ENCODE measurements at regions not wholly inside any gene's neighbourhood (a gene's known extent, or its start where the extent isn't known, plus 50 kb on each side); places are given as distances from the start of the nearest gene placed in this dataset.

DNA sequence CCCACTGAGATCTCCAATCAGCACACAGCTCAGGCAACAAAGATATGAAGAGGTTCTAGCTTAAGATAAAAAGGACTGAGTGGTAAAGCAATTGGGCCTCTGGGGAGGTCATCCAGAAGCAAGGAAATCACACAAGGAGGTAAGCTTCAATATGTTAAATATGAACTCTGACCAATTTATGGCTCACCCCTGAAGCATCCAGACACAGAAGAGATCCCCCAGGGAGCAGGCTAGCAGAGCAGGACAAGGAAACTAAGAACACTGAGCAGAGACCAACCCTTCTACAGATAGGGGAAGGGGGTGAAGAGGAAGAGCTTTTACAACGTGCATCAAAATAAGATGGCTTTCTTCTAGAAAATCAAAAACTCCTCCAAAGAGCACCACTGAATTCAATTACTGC is 616.2 kb downstream of the DNAH5 start:
- no peak overlapping the region for H2BK120ac ChIP-seq (replicated peaks; ENCODE audit: low read depth, low read length)
- no peaks in the 10 kb centered on the region for H3K79me2 ChIP-seq (ENCODE audit: control insufficient read depth in 1 of 2, insufficient read depth in 2 of 2, low read length in 2 of 2)
- H3K14ac ChIP-seq (ENCODE audit: insufficient read length): no peak overlapping the region
- no peak overlapping the region for H2BK15ac ChIP-seq (ENCODE audit: low read length)
- no peak overlapping the region for H3K27ac ChIP-seq (ENCODE audit: low read depth, low read length)
- H3K79me1 ChIP-seq (ENCODE audit: low read depth, low read length): no peaks in the 10 kb centered on the region
- no peak overlapping the region for H3K4ac ChIP-seq (replicated peaks; ENCODE audit: insufficient read length, low read depth, low read length)
- no peak overlapping the region for H4K91ac ChIP-seq (replicated peaks; ENCODE audit: insufficient read length, low read length)
- POLR2A ChIA-PET (ENCODE audit: partially characterized antibody): no interaction called here
- FAIRE-seq (no peak), DNase-seq (ENCODE audit: low read depth in 1 of 2, low spot score in 2 of 2) (no peak)
- H3K56ac ChIP-seq (replicated peaks; ENCODE audit: insufficient read length, low read depth, low read length): no peak overlapping the region
- H3K4me1 ChIP-seq (replicated peaks in 1 of 4; ENCODE audit: control insufficient read depth in 3 of 4, insufficient read depth in 4 of 4, low read length in 3 of 4): no peaks in the 10 kb centered on the region; a peak in 1 of 7 replicates
- H3K18ac ChIP-seq (ENCODE audit: extremely low read depth, low read length): no peak overlapping the region
- no peak overlapping the region for H2BK12ac ChIP-seq (ENCODE audit: low read depth, low read length)
- TF ChIP-seq GTF2F1 (IDR thresholded peaks at IDR 0.05; ENCODE audit: borderline replicate concordance, low read depth, low read length) (no peak), TCF12 (IDR thresholded peaks at IDR 0.05; ENCODE audit: low read depth, low read length) (no peak), SP1 (IDR thresholded peaks at IDR 0.05; ENCODE audit: low read depth, low read length) (no peak), RFX5 (IDR thresholded peaks at IDR 0.05; ENCODE audit: borderline replicate concordance, low read depth, low read length) (no peak)
- no peak overlapping the region for H3K9ac ChIP-seq (replicated peaks in 1 of 4; ENCODE audit: extremely low read depth in 1 of 4, low read depth in 3 of 4, low read length in 3 of 4)
- no peak overlapping the region for H4K5ac ChIP-seq (ENCODE audit: insufficient read length, low read depth, low read length)
- H3K27me3 ChIP-seq (replicated peaks in 1 of 4; ENCODE audit: control insufficient read depth in 3 of 4, extremely low read depth in 1 of 4, insufficient read depth in 3 of 4, low read length in 3 of 4): no peaks in the 10 kb centered on the region
- no peaks in the 10 kb centered on the region for H3K23me2 ChIP-seq (ENCODE audit: low read depth, low read length)
- no peak overlapping the region for H2BK5ac ChIP-seq (ENCODE audit: low read depth, low read length)
- H3K4me2 ChIP-seq (ENCODE audit: insufficient read depth in 1 of 2, low read depth in 2 of 2, low read length in 2 of 2): no peak overlapping the region
- CTCF ChIA-PET (ENCODE audit: partially characterized antibody): no interaction called here
- H3K23ac ChIP-seq (ENCODE audit: insufficient read length): no peak overlapping the region
- no peak overlapping the region for H2BK20ac ChIP-seq (ENCODE audit: low read length)
- H3K4me3 ChIP-seq (ENCODE audit: extremely low read depth in 1 of 4, insufficient read depth in 2 of 4, low read depth in 3 of 4, low read length in 4 of 4): no peak overlapping the region
- H4K8ac ChIP-seq (ENCODE audit: extremely low read depth, insufficient read depth, low read length): no peak overlapping the region
- H2AFZ ChIP-seq (ENCODE audit: low read length): no peak overlapping the region
- no peak overlapping the region for H2AK5ac ChIP-seq (ENCODE audit: low read depth, low read length)
- H3K36me3 ChIP-seq (ENCODE audit: control insufficient read depth in 2 of 4, insufficient read depth in 4 of 4, low read length in 3 of 4): no peaks in the 10 kb centered on the region
- WGBS, 2 experiments (ENCODE audit: extremely low coverage in 1 of 2, insufficient coverage in 1 of 2, insufficient read length in 1 of 2, insufficient replicate concordance in 2 of 2, low coverage in 1 of 2, low lambda C conversion rate in 2 of 2, missing lambda C conversion rate in 1 of 2): 93% methylated on average over 1 of the region's 1 CpG; no CpG with 5 or more reads in 1 of the 2 experiments
- no peaks in the 10 kb centered on the region for H4K20me1 ChIP-seq (replicated peaks in 1 of 2; ENCODE audit: control insufficient read depth in 1 of 2, insufficient read depth in 2 of 2, low read length in 2 of 2)
- H3K9me3 ChIP-seq (ENCODE audit: insufficient read depth in 2 of 2, low read depth in 1 of 2, low read length in 1 of 2): no peaks in the 10 kb centered on the region

All from H1 (cell line).